ENCODE measurements at regions not wholly inside any gene's neighbourhood (a gene's known extent, or its start where the extent isn't known, plus 50 kb on each side); places are given as distances from the start of the nearest gene placed in this dataset.

GRCh38 chr17:54807331-54807730 lies 93.3 kb upstream of the TOM1L1 start:
- no peak overlapping the region for H3K9ac ChIP-seq (ENCODE audit: low read depth, low read length)
- no peaks in the 10 kb centered on the region for H3K4me1 ChIP-seq (ENCODE audit: insufficient read depth, low read length)
- H3K9me3 ChIP-seq (ENCODE audit: control insufficient read depth, insufficient read depth, low read length): no peaks in the 10 kb centered on the region
- H3K36me3 ChIP-seq (ENCODE audit: insufficient read depth, low read length): no peaks in the 10 kb centered on the region

GRCh38 chr17:54813896-54814295 lies 86.8 kb upstream of the TOM1L1 start:
- Histone ChIP-seq H3K36me3 (ENCODE audit: insufficient read depth, low read length) (no peaks in the 10 kb centered on the region), H3K9me3 (ENCODE audit: control insufficient read depth, insufficient read depth, low read length) (no peaks in the 10 kb centered on the region; the same call in 1 of the 2 replicates), H3K9ac (ENCODE audit: low read depth, low read length) (no peak overlapping the region), H3K4me1 (ENCODE audit: insufficient read depth, low read length) (peaks cover 10% of the 10 kb centered on the region; the same call in 1 of the 2 replicates)

GRCh38 chr17:54814371-54814770 lies 86.3 kb upstream of the TOM1L1 start:
- Histone ChIP-seq H3K9ac (ENCODE audit: low read depth, low read length) (no peak overlapping the region), H3K4me1 (ENCODE audit: insufficient read depth, low read length) (peaks cover 10% of the 10 kb centered on the region; the same call in 1 of the 2 replicates), H3K36me3 (ENCODE audit: insufficient read depth, low read length) (no peaks in the 10 kb centered on the region), H3K9me3 (ENCODE audit: control insufficient read depth, insufficient read depth, low read length) (no peaks in the 10 kb centered on the region; the same call in 1 of the 2 replicates)

- Histone ChIP-seq H3K36me3 (ENCODE audit: insufficient read depth, low read length) (no peaks in the 10 kb centered on the region), H3K4me1 (ENCODE audit: insufficient read depth, low read length) (no peaks in the 10 kb centered on the region), H3K9me3 (ENCODE audit: control insufficient read depth, insufficient read depth, low read length) (no peaks in the 10 kb centered on the region; the same call in 1 of the 2 replicates), H3K9ac (ENCODE audit: low read depth, low read length) (no peak overlapping the region)
Observed at GRCh38 chr17:54834086-54834485, 66.6 kb upstream of the TOM1L1 start.

GRCh38 chr17:54835015-54835414 lies 65.6 kb upstream of the TOM1L1 start:
- H3K9me3 ChIP-seq (ENCODE audit: control insufficient read depth, insufficient read depth, low read length): no peaks in the 10 kb centered on the region; the same call in 1 of the 2 replicates
- no peak overlapping the region for H3K9ac ChIP-seq (ENCODE audit: low read depth, low read length)
- no peaks in the 10 kb centered on the region for H3K36me3 ChIP-seq (ENCODE audit: insufficient read depth, low read length)
- H3K4me1 ChIP-seq (ENCODE audit: insufficient read depth, low read length): no peaks in the 10 kb centered on the region

GRCh38 chr17:54836723-54837462 lies 63.8 kb upstream of the TOM1L1 start:
- no peaks in the 10 kb centered on the region for H3K36me3 ChIP-seq (ENCODE audit: insufficient read depth, low read length)
- no peaks in the 10 kb centered on the region for H3K4me1 ChIP-seq (ENCODE audit: insufficient read depth, low read length)
- no peaks in the 10 kb centered on the region; the same call in 1 of the 2 replicates for H3K9me3 ChIP-seq (ENCODE audit: control insufficient read depth, insufficient read depth, low read length)
- no peak overlapping the region for H3K9ac ChIP-seq (ENCODE audit: low read depth, low read length)

GRCh38 chr17:54838651-54839421 lies 61.8 kb upstream of the TOM1L1 start:
- no peaks in the 10 kb centered on the region; the same call in 1 of the 2 replicates for H3K9me3 ChIP-seq (ENCODE audit: control insufficient read depth, insufficient read depth, low read length)
- H3K9ac ChIP-seq (ENCODE audit: low read depth, low read length): no peak overlapping the region
- no peaks in the 10 kb centered on the region for H3K36me3 ChIP-seq (ENCODE audit: insufficient read depth, low read length)
- H3K4me1 ChIP-seq (ENCODE audit: insufficient read depth, low read length): no peaks in the 10 kb centered on the region

GRCh38 chr17:54839447-54839846 lies 61.2 kb upstream of the TOM1L1 start:
- Histone ChIP-seq H3K9ac (ENCODE audit: low read depth, low read length) (no peak overlapping the region), H3K9me3 (ENCODE audit: control insufficient read depth, insufficient read depth, low read length) (no peaks in the 10 kb centered on the region; the same call in 1 of the 2 replicates), H3K4me1 (ENCODE audit: insufficient read depth, low read length) (no peaks in the 10 kb centered on the region), H3K36me3 (ENCODE audit: insufficient read depth, low read length) (no peaks in the 10 kb centered on the region)

- Histone ChIP-seq H3K36me3 (ENCODE audit: insufficient read depth, low read length) (no peaks in the 10 kb centered on the region), H3K9me3 (ENCODE audit: control insufficient read depth, insufficient read depth, low read length) (no peaks in the 10 kb centered on the region; the same call in 1 of the 2 replicates), H3K4me1 (ENCODE audit: insufficient read depth, low read length) (no peaks in the 10 kb centered on the region), H3K9ac (ENCODE audit: low read depth, low read length) (no peak overlapping the region)
Observed at GRCh38 chr17:54840885-54841591, 59.6 kb upstream of the TOM1L1 start.

- no peaks in the 10 kb centered on the region for H3K36me3 ChIP-seq (ENCODE audit: insufficient read depth, low read length)
- no peaks in the 10 kb centered on the region; the same call in 1 of the 2 replicates for H3K9me3 ChIP-seq (ENCODE audit: control insufficient read depth, insufficient read depth, low read length)
- no peak overlapping the region for H3K9ac ChIP-seq (ENCODE audit: low read depth, low read length)
- H3K4me1 ChIP-seq (ENCODE audit: insufficient read depth, low read length): no peaks in the 10 kb centered on the region
Observed at GRCh38 chr17:54841656-54842055, 59.0 kb upstream of the TOM1L1 start.

- no peaks in the 10 kb centered on the region for H3K9me3 ChIP-seq (ENCODE audit: control insufficient read depth, insufficient read depth, low read length)
Observed at GRCh38 chr17:54844233-54844632, 56.4 kb upstream of the TOM1L1 start.

GRCh38 chr17:54848368-54848987 lies 52.2 kb upstream of the TOM1L1 start:
- no peak overlapping the region for H3K9ac ChIP-seq (ENCODE audit: low read depth, low read length)
- no peaks in the 10 kb centered on the region for H3K9me3 ChIP-seq (ENCODE audit: control insufficient read depth, insufficient read depth, low read length)
- H3K4me1 ChIP-seq (ENCODE audit: insufficient read depth, low read length): no peaks in the 10 kb centered on the region
- no peaks in the 10 kb centered on the region for H3K36me3 ChIP-seq (ENCODE audit: insufficient read depth, low read length)

More at GRCh38 chr17:54844233-54844632, 56.4 kb upstream of the TOM1L1 start:
- no peak overlapping the region for H3K9ac ChIP-seq (ENCODE audit: low read depth, low read length)
- H3K36me3 ChIP-seq (ENCODE audit: insufficient read depth, low read length): no peaks in the 10 kb centered on the region
- H3K4me1 ChIP-seq (ENCODE audit: insufficient read depth, low read length): no peaks in the 10 kb centered on the region

- Histone ChIP-seq H3K36me3 (ENCODE audit: insufficient read depth, low read length) (no peaks in the 10 kb centered on the region), H3K4me1 (ENCODE audit: insufficient read depth, low read length) (no peaks in the 10 kb centered on the region), H3K9ac (ENCODE audit: low read depth, low read length) (no peak overlapping the region), H3K9me3 (ENCODE audit: control insufficient read depth, insufficient read depth, low read length) (no peaks in the 10 kb centered on the region)
Observed at GRCh38 chr17:54849660-54850059, 51.0 kb upstream of the TOM1L1 start.
